ENCODE measurements at regions not wholly inside any gene's neighbourhood (a gene's known extent, or its start where the extent isn't known, plus 50 kb on each side); places are given as distances from the start of the nearest gene placed in this dataset.

DNA sequence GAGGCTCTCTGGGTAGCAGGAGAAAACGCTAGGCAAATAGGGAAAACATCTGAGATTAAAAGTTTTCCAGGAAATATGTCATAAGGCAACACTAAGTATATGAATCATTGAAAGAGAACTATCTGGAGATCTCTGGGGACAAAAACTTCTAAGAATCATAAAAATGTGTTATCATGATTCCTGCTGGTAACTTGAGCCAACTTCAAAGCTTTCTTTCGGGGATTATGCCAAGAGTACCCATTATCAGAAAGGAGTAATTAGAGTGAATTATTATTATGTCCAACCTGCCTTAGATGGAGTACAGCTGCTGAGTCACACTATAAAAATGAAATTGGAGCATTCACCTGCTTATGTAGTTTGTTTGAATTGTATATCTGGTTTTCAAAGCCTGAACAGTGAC lies 488.5 kb upstream of the SOX9 start:
- TF ChIP-seq, protein P1, sequence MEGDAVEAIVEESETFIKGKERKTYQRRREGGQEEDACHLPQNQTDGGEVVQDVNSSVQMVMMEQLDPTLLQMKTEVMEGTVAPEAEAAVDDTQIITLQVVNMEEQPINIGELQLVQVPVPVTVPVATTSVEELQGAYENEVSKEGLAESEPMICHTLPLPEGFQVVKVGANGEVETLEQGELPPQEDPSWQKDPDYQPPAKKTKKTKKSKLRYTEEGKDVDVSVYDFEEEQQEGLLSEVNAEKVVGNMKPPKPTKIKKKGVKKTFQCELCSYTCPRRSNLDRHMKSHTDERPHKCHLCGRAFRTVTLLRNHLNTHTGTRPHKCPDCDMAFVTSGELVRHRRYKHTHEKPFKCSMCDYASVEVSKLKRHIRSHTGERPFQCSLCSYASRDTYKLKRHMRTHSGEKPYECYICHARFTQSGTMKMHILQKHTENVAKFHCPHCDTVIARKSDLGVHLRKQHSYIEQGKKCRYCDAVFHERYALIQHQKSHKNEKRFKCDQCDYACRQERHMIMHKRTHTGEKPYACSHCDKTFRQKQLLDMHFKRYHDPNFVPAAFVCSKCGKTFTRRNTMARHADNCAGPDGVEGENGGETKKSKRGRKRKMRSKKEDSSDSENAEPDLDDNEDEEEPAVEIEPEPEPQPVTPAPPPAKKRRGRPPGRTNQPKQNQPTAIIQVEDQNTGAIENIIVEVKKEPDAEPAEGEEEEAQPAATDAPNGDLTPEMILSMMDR (conservative IDR thresholded peaks at IDR 0.05; ENCODE audit: low read depth, low read length), result no peak
- no peak for TF ChIP-seq MXI1 (IDR thresholded peaks at IDR 0.05; ENCODE audit: borderline replicate concordance, low read depth, low read length)
- TF ChIP-seq, protein P2, sequence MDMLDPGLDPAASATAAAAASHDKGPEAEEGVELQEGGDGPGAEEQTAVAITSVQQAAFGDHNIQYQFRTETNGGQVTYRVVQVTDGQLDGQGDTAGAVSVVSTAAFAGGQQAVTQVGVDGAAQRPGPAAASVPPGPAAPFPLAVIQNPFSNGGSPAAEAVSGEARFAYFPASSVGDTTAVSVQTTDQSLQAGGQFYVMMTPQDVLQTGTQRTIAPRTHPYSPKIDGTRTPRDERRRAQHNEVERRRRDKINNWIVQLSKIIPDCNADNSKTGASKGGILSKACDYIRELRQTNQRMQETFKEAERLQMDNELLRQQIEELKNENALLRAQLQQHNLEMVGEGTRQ (IDR thresholded peaks at IDR 0.05; ENCODE audit: low read depth, low read length), result no peak
- no peak for TF ChIP-seq RAD21 (IDR thresholded peaks at IDR 0.05; ENCODE audit: low read length)
- no peak for TF ChIP-seq POLR2A (IDR thresholded peaks at IDR 0.05; ENCODE audit: low read depth, low read length)
- TF ChIP-seq RFX5 (IDR thresholded peaks at IDR 0.05; ENCODE audit: low read depth, low read length), result no peak
- TF ChIP-seq BHLHE40 (IDR thresholded peaks at IDR 0.05; ENCODE audit: low read depth, low read length), result no peak
- TF ChIP-seq CEBPB (IDR thresholded peaks at IDR 0.05; ENCODE audit: low read depth, low read length), result no peak
- no peak for TF ChIP-seq SMC3 (IDR thresholded peaks at IDR 0.05; ENCODE audit: low read depth, low read length)

Measured in IMR-90 (cell line).